Coronary artery (tissue), 2 donors: ENCODE measurements at regions not wholly inside any gene's neighbourhood (a gene's known extent, or its start where the extent isn't known, plus 50 kb on each side); places are given as distances from the start of the nearest gene placed in this dataset.

Source experiments
- DNase-seq: peaks from one replicate; pipeline ENCODE4 v3.0.0-alpha.2; 2017; ENCODE audit warnings: low spot score
- H3K27ac ChIP-seq, 2 donors: fragments of 200-600 bp; sonication (generic); one replicate each; pipeline ENCODE4 v1.5.1; 2016 to 2019
- H3K4me3 ChIP-seq: fragments of 200-600 bp; sonication (generic); 2 replicates; pipeline ENCODE4 v1.5.1; 2016; ENCODE audit warnings: mild to moderate bottlenecking, moderate library complexity
- CTCF ChIP-seq: fragments of 200-600 bp; sonication (generic); IDR thresholded peaks from one replicate; pipeline ENCODE4 v1.5.1; 2019; ENCODE audit warnings: antibody characterized with exemption

GRCh38 chr2:145682546-145683157 lies 1162.7 kb upstream of the ZEB2 start:
- DNase-seq: no peak
- Histone ChIP-seq H3K27ac (no peak overlapping the region), H3K4me3 (no peak overlapping the region)
- no peak for TF ChIP-seq CTCF

- DNase-seq: no peak
- no peak for TF ChIP-seq CTCF
- Histone ChIP-seq H3K27ac (no peak overlapping the region), H3K4me3 (no peak overlapping the region)
These were observed 1160.4 kb upstream of the ZEB2 start for GRCh38 chr2:145680276-145680675.

DNA sequence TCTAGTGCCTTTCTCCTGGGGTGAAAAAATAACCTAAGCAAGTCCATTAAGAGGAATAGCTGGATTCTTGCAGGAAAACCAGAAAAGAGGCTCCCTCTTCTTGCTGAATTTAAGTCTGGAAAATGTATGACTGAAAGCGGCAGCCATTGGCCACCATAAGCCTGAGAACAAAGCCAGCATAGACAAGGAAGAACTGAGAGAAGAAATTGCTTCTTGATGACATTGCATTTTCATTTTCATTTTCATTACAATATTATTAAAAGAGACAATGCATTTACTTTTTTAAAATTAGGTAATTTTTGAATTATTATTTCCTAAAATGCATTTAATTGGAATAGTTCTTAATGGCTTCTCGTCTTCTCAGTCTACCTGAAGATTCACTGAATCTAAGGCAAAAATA lies 1157.5 kb upstream of the ZEB2 start:
- no peak for DNase-seq
- no peak for TF ChIP-seq CTCF
- H3K4me3 ChIP-seq: no peak overlapping the region
- no peak overlapping the region for H3K27ac ChIP-seq

- TF ChIP-seq CTCF: no peak
- DNase-seq: no peak
- Histone ChIP-seq H3K4me3 (no peak overlapping the region), H3K27ac (no peak overlapping the region)
These were observed 1154.8 kb upstream of the ZEB2 start for GRCh38 chr2:145674705-145675104.

- no peak for TF ChIP-seq CTCF
- no peak overlapping the region for H3K4me3 ChIP-seq
- no peak for DNase-seq
- no peak overlapping the region for H3K27ac ChIP-seq
These were observed 1149.4 kb upstream of the ZEB2 start for GRCh38 chr2:145669301-145669700.

DNA sequence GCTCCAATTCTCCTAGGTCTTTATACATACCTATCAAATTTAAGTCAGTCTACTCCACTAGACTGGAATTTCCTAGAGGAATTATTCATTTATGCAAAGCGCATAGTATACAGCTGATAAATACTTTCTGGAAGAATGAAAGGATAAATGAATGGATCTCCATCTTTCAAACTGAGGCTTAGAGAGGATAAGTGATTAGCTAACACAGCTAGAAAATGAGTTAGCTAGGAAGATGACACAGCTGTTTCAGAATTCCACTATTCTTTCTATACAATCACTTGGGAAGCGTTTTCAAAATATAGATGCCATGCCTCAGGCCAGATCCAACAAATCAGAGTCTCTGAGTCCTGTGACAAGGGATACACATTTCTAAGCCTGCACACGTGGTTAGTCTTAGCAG lies 1146.6 kb upstream of the ZEB2 start:
- Histone ChIP-seq H3K27ac (no peak overlapping the region), H3K4me3 (no peak overlapping the region)
- TF ChIP-seq CTCF: no peak
- no peak for DNase-seq

DNA sequence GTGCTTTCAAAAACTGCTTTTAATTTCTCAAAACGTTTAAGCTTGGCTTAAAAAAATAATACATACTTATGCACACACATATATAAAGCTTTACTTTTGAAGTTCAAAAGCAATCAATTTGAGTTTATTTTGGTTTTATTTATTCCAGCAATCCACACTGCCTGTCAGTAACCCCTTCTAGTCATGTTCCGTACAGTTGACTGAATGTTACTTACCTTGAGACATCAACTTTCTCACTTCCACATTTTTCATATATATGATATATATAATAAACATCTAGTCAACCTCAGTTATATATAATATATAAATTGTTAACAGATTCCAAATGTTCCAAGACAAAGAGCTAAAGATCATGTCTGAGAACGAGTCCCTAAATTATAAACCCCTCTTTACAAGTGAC lies 1137.3 kb upstream of the ZEB2 start:
- H3K27ac ChIP-seq: no peak overlapping the region
- DNase-seq: no peak
- no peak overlapping the region for H3K4me3 ChIP-seq
- no peak for TF ChIP-seq CTCF
